NCI-H524 (cell line): ENCODE measurements at regions not wholly inside any gene's neighbourhood (a gene's known extent, or its start where the extent isn't known, plus 50 kb on each side); places are given as distances from the start of the nearest gene placed in this dataset.

Source experiments
- DNase-seq, 2 experiments: peaks; one replicate each; lab custom pipeline; 2025; lab: John Stamatoyannopoulos, UW

DNA sequence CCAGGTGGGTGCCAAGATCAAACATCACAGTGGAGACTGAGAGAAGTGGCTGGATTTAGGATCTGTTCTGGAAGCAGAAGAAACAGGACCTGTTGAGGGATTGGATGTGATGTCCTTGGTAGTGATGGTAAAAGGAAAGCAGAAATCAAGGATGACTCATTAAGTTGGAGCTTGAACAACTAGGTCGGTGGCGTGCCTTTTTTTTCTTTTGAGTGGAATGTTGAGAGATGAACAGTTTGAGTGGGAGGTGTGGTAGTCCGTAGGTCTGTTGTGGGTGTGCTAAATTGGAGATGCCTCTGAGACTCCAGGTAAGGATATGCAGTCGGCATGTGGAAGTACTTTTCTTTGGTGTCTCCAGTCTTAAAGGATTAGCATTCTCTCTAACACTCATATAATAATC is 92.1 kb upstream of the IL12B start:
- DNase-seq, result no peak

DNA sequence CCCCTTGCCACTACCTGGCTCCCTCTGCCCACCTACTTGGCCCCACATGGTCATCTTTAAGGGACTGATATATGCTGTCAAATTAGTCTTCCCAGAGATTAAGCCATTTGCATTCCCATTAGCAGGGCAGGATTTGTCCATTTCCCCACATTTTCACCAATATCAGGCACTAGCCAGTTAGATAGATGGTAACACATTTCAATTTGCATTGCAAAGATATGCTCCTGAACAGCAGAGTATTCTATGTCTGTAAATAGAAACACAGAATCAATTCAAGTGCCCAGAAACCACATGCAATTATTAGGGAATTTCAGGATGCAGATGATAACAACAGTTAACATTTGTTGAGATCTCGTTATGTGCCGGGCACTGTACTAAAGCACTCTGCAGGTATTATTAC is 92.6 kb upstream of the IL12B start:
- no peak for DNase-seq

DNA sequence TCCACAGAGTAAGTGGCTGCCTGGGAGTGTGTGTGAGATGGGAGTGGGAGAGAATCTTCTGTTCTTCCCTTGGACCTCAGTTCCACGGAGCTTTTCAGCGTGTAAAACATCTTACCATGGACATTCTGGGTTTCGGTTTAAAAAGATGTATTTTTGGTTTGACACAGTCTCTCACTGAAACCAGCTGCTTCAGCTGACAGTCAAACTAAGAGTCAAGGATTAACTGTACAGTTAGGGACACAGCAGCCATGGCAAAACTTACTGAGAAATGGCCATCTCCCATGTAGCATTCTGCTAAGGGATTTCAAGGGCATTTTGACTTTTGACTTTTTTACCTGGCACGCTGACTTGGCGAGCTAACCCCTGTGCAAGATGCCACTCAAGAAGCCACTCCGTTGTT is 93.8 kb upstream of the IL12B start:
- no peak for DNase-seq

DNA sequence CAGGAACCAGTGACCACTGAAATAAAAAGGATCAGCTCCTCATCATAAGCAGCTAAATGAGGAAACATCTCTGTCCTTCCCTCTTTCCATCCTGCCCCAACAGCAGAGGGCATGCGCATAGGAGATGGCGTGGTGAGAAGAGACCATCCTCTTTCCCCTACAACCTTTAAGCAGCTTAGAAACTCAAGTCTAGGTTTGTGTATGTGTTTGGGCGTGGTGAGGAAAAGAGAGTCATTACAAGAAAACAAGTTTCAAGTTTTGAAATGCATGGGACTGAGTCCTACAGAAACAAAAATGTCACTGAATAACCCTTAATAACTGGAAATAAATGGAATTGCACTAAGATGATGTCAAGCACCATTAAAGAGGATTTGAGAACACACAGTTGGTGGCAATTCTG is 96.4 kb upstream of the IL12B start:
- no peak for DNase-seq

DNA sequence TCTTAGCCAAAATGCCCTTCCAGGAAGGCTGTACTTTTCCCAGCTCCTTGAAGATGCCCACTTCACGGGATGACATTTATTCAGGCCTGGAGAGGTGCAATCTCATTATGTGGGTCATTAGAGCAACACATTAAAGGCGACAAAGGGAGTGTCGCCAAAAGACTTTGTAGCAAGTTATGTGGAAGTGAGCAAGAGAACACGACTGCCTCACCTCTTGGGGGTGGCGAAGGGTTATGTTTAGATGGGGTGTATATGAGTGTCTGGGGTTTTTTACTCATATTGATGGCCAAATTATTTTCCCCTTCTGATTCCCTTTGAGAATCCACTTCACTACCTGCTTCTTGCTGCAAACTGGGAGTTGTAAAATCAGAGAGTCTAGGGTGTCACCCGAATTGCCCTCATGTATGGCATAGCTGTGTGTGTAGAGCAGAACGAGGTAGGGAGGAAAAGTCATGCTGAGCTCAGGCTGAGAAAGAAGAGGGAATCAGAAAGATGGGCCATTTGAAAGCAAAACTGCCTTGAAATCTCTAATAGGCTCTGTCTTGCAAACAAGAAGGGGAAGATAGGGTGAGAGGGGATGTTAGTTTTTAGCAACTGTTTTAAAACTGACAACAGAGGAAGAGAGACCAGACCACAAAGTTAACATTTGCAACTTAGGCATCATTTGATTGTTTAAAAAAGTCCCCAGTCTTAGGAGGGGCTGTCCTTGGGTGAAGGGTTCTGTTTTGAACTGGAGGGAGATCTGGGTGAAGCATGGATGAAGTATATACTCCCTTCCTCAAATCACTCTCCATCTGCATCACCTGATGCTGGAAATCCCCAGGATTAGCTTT is 97.1 kb upstream of the IL12B start:
- no peak for DNase-seq

DNA sequence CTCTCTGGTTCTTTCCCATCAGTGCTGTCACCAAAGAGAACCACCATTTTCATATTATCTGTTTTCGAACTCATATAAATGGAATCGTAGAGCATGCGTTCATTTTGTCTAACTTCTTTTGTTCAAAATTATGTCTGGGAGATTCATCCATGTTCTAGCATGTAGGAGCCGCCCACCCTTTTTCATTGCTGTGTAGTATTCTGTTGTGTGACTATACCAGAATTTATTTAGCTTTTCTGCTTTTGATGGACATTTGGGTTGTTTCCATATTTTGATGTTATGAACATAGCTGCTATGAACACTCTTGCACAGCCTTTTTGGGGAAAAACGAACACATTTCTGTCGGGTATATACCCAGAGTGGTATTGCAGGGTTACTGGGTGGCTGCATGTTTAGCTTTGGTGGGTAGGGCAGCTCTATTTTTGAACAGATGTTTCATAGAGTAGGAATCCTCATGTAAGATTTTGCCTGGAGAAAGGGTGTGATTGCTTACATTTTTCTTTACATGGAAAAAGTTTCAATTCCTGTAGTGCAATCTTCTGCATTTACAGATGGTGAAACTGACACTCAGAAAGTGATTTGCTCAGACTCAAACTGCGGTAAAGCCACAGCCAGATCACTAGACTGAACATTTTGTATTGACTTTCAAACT is 100.2 kb upstream of the IL12B start:
- DNase-seq, result no peak

DNA sequence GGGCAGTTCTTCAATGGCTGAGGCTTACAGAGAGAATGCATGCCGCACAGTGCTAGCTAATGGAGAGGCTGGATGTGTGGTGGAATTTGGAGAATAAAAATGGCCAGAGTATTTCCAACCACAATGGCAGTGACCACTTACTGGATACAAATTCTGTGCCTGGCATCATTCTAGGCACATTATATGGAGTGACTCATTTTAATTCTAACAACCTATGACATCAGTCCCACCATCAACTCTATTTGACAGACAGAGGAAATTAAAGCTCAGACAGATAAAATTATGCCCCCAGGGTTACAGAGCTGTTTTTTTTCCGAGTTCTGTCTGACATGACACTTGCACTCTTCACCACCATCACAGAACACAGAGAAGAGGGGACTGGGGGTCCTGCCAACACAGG is 105.6 kb upstream of the IL12B start:
- DNase-seq, result no peak

DNA sequence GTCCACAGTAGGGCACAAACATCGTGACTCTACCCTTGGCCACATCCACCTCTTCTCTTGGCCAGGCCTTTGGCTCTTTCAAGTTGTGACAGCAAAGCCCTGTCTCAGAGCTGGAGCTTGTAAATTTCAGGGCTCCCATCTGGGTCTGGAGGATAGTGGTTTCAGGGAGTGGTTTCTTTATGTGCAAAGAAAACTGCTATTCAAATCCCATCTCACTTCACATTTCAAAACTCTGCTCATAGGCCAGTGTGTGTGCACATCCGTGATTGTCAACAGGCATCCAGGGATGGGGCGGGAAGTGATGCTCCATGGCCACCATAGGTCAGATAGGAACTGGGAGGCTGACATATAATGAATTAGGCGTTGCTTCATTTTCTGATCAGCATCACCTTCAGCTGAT is 107.8 kb upstream of the IL12B start:
- no peak for DNase-seq

DNA sequence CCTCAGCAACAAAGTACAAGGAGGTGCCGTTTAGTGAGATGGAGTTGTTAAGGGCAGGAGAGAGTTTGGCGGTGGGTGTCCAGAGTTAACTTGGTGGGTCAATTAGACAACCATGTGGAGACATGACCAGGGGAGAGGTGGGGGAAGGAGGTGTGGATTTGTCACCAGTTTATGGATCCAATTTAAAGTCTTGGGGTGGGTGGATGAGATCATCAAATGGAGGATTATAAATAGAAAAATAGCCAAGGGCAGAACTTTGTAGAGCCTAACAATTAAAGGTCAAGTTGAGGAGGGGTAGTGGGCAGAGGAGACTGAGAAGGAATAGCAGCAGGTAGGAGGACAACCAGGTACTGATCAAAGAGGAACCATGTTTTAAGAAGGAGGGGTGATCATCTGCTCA is 108.7 kb upstream of the IL12B start:
- DNase-seq, result no peak

DNA sequence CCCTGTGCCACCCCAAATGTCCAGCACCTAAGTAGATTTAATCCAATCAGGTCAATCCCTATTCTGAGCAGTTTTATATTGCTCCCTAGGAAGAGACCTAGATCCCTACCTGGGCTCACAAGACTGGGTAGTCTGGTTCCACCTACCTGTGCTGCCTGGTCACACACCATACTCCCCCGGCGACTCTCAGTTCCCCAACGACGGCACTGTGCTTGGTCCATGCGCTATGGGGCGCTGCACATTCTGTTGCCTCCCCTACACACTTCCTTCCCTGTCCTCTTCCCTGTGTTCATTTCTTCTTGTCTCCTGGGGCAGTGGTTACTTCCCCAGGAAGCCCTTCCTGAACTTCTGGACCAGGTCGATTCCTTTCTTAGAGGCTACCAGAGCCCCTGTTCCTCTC is 109.9 kb upstream of the IL12B start:
- DNase-seq, result no peak

DNA sequence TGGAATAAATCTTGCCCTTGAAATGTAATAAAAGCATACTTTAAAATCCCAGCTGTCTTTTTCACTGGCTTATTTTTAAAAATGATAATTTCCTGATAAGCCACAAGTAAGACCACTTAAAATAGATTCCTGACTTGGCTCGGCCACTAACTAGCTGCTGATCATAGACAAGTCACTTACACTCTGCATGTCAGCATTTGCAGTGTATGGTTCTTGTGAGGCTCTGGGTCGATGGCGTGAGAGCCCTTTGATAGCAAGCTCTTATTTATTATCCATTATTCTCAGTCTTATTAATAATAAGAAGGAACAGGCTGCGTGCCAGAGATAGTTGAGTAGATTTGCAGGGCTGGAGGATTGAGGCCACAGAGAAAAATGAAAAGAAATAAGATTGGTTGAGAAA is 110.7 kb upstream of the IL12B start:
- peak in 1 of 2 experiments; percentile 50 for DNase-seq

DNA sequence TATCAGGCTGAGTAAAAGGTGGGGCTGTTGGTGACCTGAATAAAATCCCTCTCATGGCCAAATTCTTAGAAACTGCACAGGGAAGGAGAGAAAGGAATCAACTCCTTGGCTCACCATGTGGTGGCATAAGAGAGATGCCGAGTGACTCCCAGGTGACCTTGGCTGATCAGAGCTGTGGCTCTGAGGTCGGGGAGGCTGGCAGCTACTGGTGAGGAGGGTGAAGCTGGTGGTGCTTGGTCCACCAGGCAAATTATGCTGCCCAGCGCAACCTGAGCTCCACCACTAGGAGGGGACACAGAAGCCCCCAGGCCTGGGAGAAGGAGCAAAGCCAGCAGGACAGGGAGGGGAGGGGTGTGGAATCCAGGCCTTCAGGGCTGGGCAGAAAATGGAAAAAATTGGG is 111.2 kb upstream of the IL12B start:
- DNase-seq, result peak; percentile 18 to 40

DNA sequence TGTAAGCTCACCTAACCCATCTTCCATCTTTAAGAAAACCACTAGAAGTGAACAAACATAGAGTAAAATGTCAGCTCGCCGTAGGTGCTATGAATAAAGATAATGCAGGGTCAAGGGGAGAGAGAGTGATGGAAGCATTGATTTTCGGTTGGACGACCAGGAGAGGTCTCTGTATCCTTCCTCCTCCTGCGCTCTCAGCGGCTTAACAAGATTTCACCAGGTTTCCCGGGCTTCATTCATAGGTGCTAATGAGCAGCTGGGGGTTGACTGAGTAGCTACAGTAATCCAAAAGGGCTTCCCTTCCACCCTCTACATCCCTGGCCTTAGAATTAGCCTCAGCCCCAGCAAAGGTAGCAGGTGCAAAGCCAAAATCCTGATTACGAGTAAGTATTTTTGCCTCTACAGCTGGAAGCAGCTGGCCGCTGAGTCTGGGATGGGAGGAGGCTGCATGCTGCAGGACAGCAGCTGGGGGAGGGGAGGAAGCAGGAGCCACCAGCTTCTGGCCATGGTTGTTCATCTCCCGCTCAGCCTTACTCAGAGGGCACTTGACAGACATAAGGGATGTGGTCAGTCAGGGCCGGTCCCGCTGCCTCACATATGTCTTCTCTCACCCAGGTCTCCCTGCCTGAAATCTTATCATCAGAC is 112.0 kb upstream of the IL12B start:
- peak; percentile 77 to 89 for DNase-seq

DNA sequence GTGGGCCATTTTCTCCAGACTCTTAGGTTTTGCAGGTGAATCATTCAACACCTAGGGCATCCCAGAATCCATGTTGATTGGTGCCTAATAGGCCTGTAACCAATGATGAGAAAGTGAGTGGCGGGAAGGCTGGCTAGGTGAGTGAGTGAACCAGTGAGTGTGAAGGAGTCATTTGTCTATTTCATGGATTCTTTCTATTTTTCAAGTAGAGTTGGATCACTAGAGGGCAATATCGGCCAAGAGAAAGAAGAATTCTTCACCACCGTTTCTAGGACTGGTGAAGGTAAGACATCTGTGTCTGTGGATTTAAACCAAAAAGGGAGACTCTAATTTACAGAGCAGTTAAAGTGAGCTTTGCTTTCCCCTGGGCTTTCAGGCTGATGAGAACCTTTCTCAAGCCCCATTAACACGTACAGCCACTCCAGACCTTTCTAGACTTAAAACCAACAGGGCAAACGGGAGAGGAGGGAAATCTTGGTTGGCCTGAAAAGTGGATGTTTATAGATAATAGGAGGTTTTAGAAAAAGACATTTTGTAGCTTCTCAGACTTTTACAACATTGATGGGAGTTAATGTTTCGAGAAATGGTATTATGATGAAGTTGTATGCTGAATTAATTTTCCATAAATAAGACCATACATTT is 114.3 kb upstream of the IL12B start:
- peak; percentile 47 to 85 for DNase-seq

DNA sequence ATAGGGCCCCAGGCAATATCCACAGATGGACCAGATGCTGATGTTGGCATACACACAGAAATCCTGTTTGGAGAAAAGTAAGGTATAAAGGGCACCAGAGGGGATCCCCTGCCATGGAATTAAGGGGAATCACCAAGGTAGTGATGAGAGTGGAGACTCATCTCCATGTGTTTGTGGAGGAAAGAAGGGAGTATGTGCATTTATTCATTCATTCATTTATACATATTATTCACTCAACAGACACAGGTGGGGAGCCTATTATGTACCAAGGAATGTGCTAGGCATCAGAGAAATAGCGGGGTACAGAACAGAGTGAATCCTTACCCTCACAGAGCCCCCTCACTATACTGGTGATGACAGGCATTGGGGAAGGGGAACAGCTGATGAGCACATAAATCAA is 116.8 kb upstream of the IL12B start:
- no peak for DNase-seq

DNA sequence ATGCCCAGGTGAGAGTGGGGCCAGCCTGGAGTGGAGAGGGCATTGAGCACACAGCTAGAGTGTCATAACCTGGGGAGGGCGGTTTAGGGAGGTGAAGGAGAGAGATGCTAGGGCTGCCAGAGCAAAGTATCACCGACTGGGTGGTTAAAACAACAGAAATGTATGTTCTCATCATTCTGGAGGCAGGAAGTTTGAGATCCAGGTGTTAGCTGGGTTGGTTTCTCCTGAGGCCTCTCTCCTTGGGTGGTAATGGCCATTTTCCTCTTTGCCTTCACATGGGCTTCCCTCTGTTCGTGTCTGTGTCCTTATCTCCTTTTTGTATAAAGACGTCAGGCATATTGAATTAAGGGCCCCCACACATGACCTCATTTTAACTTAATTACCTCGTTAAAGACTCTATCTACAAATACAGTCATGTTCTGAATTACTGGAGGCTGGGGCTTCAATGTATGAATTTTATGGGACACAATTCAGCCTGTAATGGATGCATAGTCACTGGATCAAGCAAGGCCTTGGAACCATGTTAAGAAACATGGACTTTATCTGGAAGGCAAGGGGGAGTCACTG is 118.6 kb upstream of the IL12B start:
- DNase-seq, result no peak

DNA sequence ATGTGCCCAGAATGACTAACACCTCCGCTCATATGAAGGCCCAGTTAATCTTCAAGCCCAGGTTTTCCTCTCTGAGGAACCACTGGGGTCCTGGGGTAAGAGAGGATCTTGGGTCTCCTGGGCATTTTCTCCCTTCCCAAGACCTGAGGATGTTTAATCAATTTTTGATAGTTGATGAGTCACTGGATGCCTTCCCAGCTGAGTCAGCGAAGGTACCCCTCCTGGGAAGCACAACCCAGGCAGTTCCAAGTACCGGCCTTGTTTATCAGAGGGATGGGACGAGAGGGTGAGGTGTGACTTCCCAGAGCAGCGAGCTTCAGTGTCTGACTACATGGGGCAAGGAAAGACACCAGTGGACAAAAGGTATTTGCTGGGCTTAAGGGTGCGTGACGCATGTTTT is 119.6 kb upstream of the IL12B start:
- no peak for DNase-seq

DNA sequence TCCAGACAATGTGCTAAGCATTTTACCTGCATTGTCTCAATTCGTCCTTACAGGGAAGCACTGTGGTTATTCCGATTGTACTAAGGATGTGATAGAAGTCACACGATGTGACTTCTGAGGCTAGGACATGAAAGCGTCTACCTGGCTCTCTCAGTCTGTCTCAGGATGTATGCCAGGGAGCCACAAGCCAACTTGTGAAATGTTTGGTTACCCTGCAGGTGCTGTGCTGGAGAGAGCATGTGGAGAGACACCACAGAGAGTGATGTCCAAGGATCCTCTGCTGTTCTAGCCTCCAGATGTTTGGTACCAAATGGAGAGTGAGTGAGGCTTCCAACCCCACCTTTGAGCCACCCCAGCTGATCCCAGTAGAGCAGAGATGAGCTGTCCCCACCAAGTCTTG is 120.1 kb upstream of the IL12B start:
- DNase-seq, result no peak

DNA sequence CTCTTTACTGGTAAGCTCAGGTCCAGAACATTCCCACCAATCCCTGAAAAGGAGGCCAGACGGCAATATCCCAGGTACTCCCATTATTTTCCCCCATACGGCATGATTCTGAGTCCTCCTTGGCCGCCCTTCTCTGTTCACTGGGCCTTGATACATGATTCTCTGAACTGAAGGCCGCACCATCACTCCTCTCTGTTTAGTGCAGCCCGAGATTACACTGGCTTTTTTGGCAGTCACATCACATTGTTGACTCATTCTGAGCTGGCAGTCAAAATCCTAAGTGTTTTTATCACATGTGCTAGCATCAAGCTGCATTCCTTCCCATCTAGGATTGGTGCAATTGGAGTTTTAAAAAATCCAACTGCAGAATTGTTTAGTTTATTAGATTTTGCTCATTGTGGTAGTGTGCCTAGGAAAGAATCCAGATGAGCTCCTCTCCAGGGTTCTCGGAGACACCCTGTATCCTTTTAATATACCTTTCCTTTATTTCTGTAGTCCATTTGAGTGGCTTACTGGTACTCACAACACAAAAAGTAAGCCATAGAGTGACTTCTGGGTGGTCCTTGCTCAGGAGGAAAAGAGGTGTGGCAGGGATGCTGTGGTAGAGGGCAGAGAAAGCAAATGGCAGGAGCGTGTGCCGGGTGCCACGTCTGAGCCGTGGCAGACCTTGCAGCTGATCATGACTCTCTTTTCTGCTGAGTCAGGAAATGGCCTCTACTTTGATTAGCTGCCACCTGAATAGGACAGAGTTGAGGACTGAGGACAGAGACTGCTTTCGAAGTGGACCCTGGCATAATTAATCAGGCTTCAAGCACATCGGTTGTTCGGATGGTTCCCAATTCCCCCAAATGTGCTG is 121.1 kb upstream of the IL12B start:
- no peak for DNase-seq

DNA sequence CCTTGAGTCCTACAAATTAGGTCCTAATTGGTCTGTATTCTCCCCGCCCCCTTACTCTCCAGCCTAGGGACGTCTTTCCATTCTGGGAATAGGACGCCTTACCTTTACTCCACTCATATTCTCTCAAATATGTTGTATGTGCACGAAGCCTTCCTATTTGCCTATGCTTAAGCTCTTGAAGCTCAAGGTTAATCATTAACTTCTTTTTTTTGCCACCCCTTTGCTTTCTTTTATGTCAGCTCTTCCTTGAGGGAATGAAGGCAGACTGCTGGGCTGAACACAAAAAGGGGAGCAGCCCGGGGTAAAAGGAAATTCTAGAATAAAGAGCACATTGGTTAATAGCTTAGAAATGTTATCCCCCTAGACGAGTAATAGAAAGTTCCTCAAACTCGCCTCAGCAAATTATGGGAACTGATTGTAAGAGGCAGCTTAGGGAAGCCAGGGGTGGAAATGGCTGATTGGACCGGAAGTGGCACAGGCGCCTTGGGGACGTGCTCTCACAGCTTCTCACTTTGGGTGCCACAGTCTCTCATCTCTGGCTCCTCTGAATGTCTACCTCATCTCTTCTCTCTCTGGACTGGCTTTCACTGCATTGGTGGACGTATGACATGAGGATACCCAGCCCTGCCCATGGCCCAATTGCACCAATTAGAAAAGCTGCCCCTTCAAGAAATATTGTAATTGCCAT is 122.3 kb upstream of the IL12B start:
- DNase-seq, result no peak

DNA sequence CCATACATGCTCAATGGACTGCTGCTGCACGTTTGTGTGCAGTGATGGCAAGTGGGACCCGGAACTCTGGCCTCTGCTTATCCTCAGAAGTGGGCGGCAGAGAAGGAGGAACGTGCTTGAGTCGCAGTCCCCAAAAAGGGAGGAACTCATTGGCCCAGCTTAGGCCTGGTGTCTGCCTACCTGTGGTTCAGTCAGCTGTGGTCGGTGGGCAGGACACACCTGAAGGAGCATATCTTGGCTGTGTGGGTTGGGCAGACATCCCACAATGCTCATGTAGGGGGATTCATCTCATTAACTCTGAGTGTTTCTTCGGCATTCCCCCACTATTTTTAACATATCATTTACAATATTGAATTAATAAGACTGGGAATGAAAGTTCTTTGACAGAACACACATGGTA is 122.9 kb upstream of the IL12B start:
- DNase-seq, result no peak
